ENCODE measurements at regions not wholly inside any gene's neighbourhood (a gene's known extent, or its start where the extent isn't known, plus 50 kb on each side); places are given as distances from the start of the nearest gene placed in this dataset.

DNA sequence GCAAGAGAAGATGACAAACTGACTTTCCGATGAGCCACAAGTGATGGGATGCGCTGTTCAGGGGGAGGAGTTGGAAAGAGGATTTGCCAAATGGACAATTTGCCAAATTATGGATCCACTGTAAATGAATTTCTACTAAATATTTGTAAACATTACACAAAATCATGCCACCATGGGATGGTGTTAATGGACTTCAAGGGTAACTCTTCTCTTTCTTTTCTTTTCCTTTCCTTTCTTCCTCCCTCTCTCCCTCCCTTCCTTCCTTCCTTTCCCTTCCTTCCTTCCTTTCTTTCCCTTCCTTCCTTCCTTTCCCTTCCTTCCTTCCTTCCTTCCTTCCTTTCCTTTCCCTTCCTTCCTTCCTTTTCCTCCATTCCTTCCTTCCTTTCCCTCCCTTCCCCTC is 76.0 kb upstream of the PEG3 start:
- no peaks in the 10 kb centered on the region for H3K9me2 ChIP-seq (replicated peaks; ENCODE audit: control insufficient read depth, low read length)
- H3K27ac ChIP-seq (ENCODE audit: low read depth, low read length): no peak overlapping the region
- no peaks in the 10 kb centered on the region for H3K36me3 ChIP-seq (ENCODE audit: control insufficient read depth, low read length)
- no peaks in the 10 kb centered on the region for H3F3A ChIP-seq (ENCODE audit: control insufficient read depth, insufficient read depth)
- no peaks in the 10 kb centered on the region for H4K20me1 ChIP-seq (ENCODE audit: control insufficient read depth, insufficient read depth, low read depth, low read length)
- no peak overlapping the region for H3K4me2 ChIP-seq (ENCODE audit: low read length)
- H3K4me1 ChIP-seq (ENCODE audit: control insufficient read depth, low read length): no peaks in the 10 kb centered on the region
- no peak overlapping the region for H3K4me3 ChIP-seq (ENCODE audit: low read length)
- H3K79me2 ChIP-seq (ENCODE audit: control insufficient read depth, low read length): no peaks in the 10 kb centered on the region
- no peak for TF ChIP-seq EZH2phosphoT487 (IDR thresholded peaks at IDR 0.05; ENCODE audit: borderline replicate concordance, low read length)
- TF ChIP-seq, protein P1, sequence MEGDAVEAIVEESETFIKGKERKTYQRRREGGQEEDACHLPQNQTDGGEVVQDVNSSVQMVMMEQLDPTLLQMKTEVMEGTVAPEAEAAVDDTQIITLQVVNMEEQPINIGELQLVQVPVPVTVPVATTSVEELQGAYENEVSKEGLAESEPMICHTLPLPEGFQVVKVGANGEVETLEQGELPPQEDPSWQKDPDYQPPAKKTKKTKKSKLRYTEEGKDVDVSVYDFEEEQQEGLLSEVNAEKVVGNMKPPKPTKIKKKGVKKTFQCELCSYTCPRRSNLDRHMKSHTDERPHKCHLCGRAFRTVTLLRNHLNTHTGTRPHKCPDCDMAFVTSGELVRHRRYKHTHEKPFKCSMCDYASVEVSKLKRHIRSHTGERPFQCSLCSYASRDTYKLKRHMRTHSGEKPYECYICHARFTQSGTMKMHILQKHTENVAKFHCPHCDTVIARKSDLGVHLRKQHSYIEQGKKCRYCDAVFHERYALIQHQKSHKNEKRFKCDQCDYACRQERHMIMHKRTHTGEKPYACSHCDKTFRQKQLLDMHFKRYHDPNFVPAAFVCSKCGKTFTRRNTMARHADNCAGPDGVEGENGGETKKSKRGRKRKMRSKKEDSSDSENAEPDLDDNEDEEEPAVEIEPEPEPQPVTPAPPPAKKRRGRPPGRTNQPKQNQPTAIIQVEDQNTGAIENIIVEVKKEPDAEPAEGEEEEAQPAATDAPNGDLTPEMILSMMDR (IDR thresholded peaks at IDR 0.05; ENCODE audit: low read depth, low read length, poor library complexity, severe bottlenecking): no peak
- H3K27me3 ChIP-seq (ENCODE audit: control insufficient read depth, low read length): no peaks in the 10 kb centered on the region
- H3K9me3 ChIP-seq (ENCODE audit: control insufficient read depth, insufficient read depth, low read length): peaks cover 9% of the 10 kb centered on the region; the same call in 1 of the 2 replicates

DNA sequence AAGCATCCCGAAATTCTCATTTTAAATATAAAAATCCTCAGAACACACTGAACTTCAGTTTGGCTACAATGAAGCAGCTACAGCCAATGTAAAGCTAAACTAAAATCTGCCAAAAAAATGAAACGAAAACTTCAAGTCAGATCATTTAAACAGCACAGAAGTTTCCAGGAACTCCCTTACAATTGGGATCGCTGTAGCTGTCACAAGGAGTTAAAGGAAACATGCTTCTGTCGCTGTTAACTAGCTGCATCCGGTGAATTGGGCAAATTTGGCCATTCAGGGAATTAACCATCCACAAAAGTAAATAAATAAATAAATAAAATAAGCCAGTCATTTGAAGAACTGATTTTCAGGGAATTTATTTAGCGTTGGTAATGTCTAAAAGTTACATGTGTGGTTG is 77.0 kb upstream of the PEG3 start:
- TF ChIP-seq, protein P1 (IDR thresholded peaks at IDR 0.05; ENCODE audit: low read depth, low read length, poor library complexity, severe bottlenecking): no peak
- no peak for TF ChIP-seq EZH2phosphoT487 (IDR thresholded peaks at IDR 0.05; ENCODE audit: borderline replicate concordance, low read length)
- Histone ChIP-seq H3K36me3 (ENCODE audit: control insufficient read depth, low read length) (no peaks in the 10 kb centered on the region), H3K27ac (ENCODE audit: low read depth, low read length) (no peak overlapping the region), H3F3A (ENCODE audit: control insufficient read depth, insufficient read depth) (no peaks in the 10 kb centered on the region), H3K4me1 (ENCODE audit: control insufficient read depth, low read length) (no peaks in the 10 kb centered on the region), H4K20me1 (ENCODE audit: control insufficient read depth, insufficient read depth, low read depth, low read length) (no peaks in the 10 kb centered on the region), H3K4me3 (ENCODE audit: low read length) (no peak overlapping the region), H3K9me3 (ENCODE audit: control insufficient read depth, insufficient read depth, low read length) (peaks cover 2% of the 10 kb centered on the region; the same call in 1 of the 2 replicates), H3K79me2 (ENCODE audit: control insufficient read depth, low read length) (no peaks in the 10 kb centered on the region), H3K4me2 (ENCODE audit: low read length) (no peak overlapping the region), H3K9me2 (replicated peaks; ENCODE audit: control insufficient read depth, low read length) (no peaks in the 10 kb centered on the region), H3K27me3 (ENCODE audit: control insufficient read depth, low read length) (no peaks in the 10 kb centered on the region)

DNA sequence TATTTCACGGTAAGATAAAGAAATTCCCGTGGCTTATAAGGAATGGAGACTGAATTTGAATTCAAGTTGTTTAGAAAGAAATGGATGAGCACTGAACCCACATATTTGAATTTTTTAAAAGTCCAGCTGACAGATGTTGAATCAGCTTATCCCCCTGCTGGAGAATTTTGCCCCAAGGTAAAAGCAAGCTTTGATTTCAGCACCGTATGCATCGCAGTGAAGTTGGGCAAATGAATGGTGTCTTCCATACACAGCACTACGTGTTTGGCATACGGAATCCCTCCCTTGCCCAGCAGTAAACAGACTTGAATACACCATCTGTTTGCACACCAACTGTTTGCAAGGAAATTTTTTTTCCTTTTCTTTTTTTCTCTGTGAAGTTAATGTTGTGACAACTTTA is 77.5 kb upstream of the PEG3 start:
- Histone ChIP-seq H3K9me2 (replicated peaks; ENCODE audit: control insufficient read depth, low read length) (no peaks in the 10 kb centered on the region), H3K9me3 (ENCODE audit: control insufficient read depth, insufficient read depth, low read length) (no peaks in the 10 kb centered on the region; the same call in 1 of the 2 replicates), H3K27me3 (ENCODE audit: control insufficient read depth, low read length) (no peaks in the 10 kb centered on the region), H3K79me2 (ENCODE audit: control insufficient read depth, low read length) (no peaks in the 10 kb centered on the region), H4K20me1 (ENCODE audit: control insufficient read depth, insufficient read depth, low read depth, low read length) (no peaks in the 10 kb centered on the region), H3K27ac (ENCODE audit: low read depth, low read length) (no peak overlapping the region), H3K4me3 (ENCODE audit: low read length) (no peak overlapping the region), H3K4me2 (ENCODE audit: low read length) (no peak overlapping the region), H3K4me1 (ENCODE audit: control insufficient read depth, low read length) (no peaks in the 10 kb centered on the region), H3F3A (ENCODE audit: control insufficient read depth, insufficient read depth) (no peaks in the 10 kb centered on the region), H3K36me3 (ENCODE audit: control insufficient read depth, low read length) (no peaks in the 10 kb centered on the region)
- TF ChIP-seq, protein P1 (IDR thresholded peaks at IDR 0.05; ENCODE audit: low read depth, low read length, poor library complexity, severe bottlenecking): no peak
- no peak for TF ChIP-seq EZH2phosphoT487 (IDR thresholded peaks at IDR 0.05; ENCODE audit: borderline replicate concordance, low read length)
